Activated B cell treated with CpG ODN at 0.5 μM for 24 hours (primary cell): ENCODE measurements at regions not wholly inside any gene's neighbourhood (a gene's known extent, or its start where the extent isn't known, plus 50 kb on each side); places are given as distances from the start of the nearest gene placed in this dataset.

Source experiments
- ATAC-seq: fragments of 200-7000 bp; cut with Tn5 transposase; one replicate; pipeline ENCODE4 v1.10.0; 2021; ENCODE audit warnings: low read depth, mild to moderate bottlenecking, moderate library complexity
- CTCF ChIA-PET: fragments of 350-600 bp; sonication (Branson Sonifier 250); formaldehyde crosslinking; loops from one replicate; lab custom pipeline; 2021; ENCODE audit warnings: antibody characterized with exemption; lab: Charles Lee
- POLR2A ChIA-PET: fragments of 350-600 bp; sonication (Branson Sonifier 250); formaldehyde crosslinking; loops from one replicate; lab custom pipeline; 2021; ENCODE audit warnings: antibody characterized with exemption; lab: Charles Lee
- DNase-seq: peaks from one replicate; pipeline ENCODE4 v3.0.0; 2022
- H3K27ac Mint-ChIP-seq: one replicate; pipeline ENCODE4 v1.8.0; 2020; ENCODE audit warnings: mixed read lengths
- H3K27me3 Mint-ChIP-seq: one replicate; pipeline ENCODE4 v1.8.0; 2021; ENCODE audit warnings: mixed read lengths
- H3K36me3 Mint-ChIP-seq: one replicate; pipeline ENCODE4 v1.8.0; 2021; ENCODE audit warnings: low read depth, mixed read lengths
- H3K4me1 Mint-ChIP-seq: one replicate; pipeline ENCODE4 v1.8.0; 2021; ENCODE audit warnings: mixed read lengths
- H3K4me3 Mint-ChIP-seq: one replicate; pipeline ENCODE4 v1.8.0; 2020; ENCODE audit warnings: mild to moderate bottlenecking, mixed read lengths
- H3K9me3 Mint-ChIP-seq: one replicate; pipeline ENCODE4 v1.8.0; 2020; ENCODE audit warnings: mixed read lengths
- CTCF ChIP-seq: fragments of 200-600 bp; IDR thresholded peaks from one replicate; pipeline ENCODE4 v1.8.0; 2022; ENCODE audit warnings: antibody characterized with exemption, mild to moderate bottlenecking
- intact Hi-C: fragments of 100-400 bp; cut with micrococcal nuclease; formaldehyde crosslinking; loops from one replicate; pipeline ENCODE4 v1.15.1; 2024

- no peak for DNase-seq
- no peak overlapping the region for H3K27ac Mint-ChIP-seq
- H3K4me3 Mint-ChIP-seq = no peak overlapping the region
- ATAC-seq = no peak
- H3K9me3 Mint-ChIP-seq = peaks cover 11% of the 10 kb centered on the region
- intact Hi-C loops = no loop called here
- no peaks in the 10 kb centered on the region for H3K4me1 Mint-ChIP-seq
- ChIA-PET POLR2A (no interaction called here), CTCF (no interaction called here)
- TF ChIP-seq CTCF = no peak
- H3K36me3 Mint-ChIP-seq = no peaks in the 10 kb centered on the region
- H3K27me3 Mint-ChIP-seq = peaks cover 27% of the 10 kb centered on the region
Measured at GRCh38 chr21:38922474-38923235, 116.9 kb downstream of the ETS2 start.

- Mint-ChIP-seq H3K4me3 (no peak overlapping the region), H3K4me1 (no peaks in the 10 kb centered on the region), H3K27ac (no peak overlapping the region), H3K36me3 (no peaks in the 10 kb centered on the region), H3K27me3 (peaks cover 26% of the 10 kb centered on the region), H3K9me3 (peaks cover 8% of the 10 kb centered on the region)
- POLR2A ChIA-PET = no interaction called here
- intact Hi-C loops = no loop called here
- DNase-seq = no peak
- CTCF ChIA-PET = no interaction called here
- no peak for TF ChIP-seq CTCF
- ATAC-seq = no peak
Measured at GRCh38 chr21:38921511-38922251, 116.0 kb downstream of the ETS2 start.

GRCh38 chr21:38920631-38921398 is 115.1 kb downstream of the ETS2 start:
- DNase-seq = no peak
- Mint-ChIP-seq H3K36me3 (no peaks in the 10 kb centered on the region), H3K9me3 (peaks cover 8% of the 10 kb centered on the region), H3K4me1 (no peaks in the 10 kb centered on the region), H3K27ac (no peak overlapping the region), H3K27me3 (peaks cover 26% of the 10 kb centered on the region), H3K4me3 (no peak overlapping the region)
- intact Hi-C loops = no loop called here
- ATAC-seq = no peak
- TF ChIP-seq CTCF = no peak
- CTCF ChIA-PET = no interaction called here
- POLR2A ChIA-PET = no interaction called here

- ATAC-seq = no peak
- CTCF ChIA-PET = no interaction called here
- Mint-ChIP-seq H3K27ac (no peak overlapping the region), H3K4me3 (no peak overlapping the region), H3K36me3 (no peaks in the 10 kb centered on the region), H3K4me1 (no peaks in the 10 kb centered on the region), H3K27me3 (peaks cover 20% of the 10 kb centered on the region), H3K9me3 (peaks cover 8% of the 10 kb centered on the region)
- POLR2A ChIA-PET = no interaction called here
- no peak for TF ChIP-seq CTCF
- DNase-seq = no peak
- intact Hi-C loops = no loop called here
Measured at GRCh38 chr21:38918607-38919346, 113.0 kb downstream of the ETS2 start.
